ENCODE measurements at regions not wholly inside any gene's neighbourhood (a gene's known extent, or its start where the extent isn't known, plus 50 kb on each side); places are given as distances from the start of the nearest gene placed in this dataset.

DNA sequence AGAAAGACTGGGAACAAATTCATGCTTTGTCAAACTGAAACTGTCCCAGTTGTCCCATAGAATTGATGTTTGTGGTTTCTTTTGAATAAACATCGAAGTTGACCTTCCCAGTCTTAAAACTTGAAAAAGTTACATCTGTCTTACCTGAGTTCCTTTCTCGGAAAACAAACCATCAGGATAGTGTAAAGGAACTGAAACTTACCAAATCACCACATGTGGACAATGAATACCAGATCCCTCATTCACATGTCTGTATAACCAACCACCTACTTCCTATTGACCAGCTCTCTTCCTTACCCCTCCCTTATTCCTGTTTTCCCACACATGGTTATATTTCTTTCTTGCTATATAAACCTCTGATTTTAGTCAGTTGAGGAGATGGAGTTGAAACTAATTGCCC is 791.7 kb upstream of the PCDH20 start (continued):
- TF ChIP-seq, protein P1, sequence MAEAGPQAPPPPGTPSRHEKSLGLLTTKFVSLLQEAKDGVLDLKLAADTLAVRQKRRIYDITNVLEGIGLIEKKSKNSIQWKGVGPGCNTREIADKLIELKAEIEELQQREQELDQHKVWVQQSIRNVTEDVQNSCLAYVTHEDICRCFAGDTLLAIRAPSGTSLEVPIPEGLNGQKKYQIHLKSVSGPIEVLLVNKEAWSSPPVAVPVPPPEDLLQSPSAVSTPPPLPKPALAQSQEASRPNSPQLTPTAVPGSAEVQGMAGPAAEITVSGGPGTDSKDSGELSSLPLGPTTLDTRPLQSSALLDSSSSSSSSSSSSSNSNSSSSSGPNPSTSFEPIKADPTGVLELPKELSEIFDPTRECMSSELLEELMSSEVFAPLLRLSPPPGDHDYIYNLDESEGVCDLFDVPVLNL (CRISPR knock-in tag; IDR thresholded peaks at IDR 0.05; ENCODE audit: borderline replicate concordance, low read depth) = no peak
- TF ChIP-seq RORB (CRISPR knock-in tag; IDR thresholded peaks at IDR 0.05) (no peak), NFATC4 (CRISPR knock-in tag; IDR thresholded peaks at IDR 0.05) (no peak), JAZF1 (CRISPR knock-in tag; IDR thresholded peaks at IDR 0.05) (no peak), NR2C2 (CRISPR knock-in tag; IDR thresholded peaks at IDR 0.05) (no peak), ZNF263 (CRISPR knock-in tag; IDR thresholded peaks at IDR 0.05; ENCODE audit: low read depth) (no peak), TEAD1 (CRISPR knock-in tag; IDR thresholded peaks at IDR 0.05) (no peak), IRF2 (CRISPR knock-in tag; IDR thresholded peaks at IDR 0.05; ENCODE audit: borderline replicate concordance, low read depth) (no peak), TP53 (CRISPR knock-in tag; IDR thresholded peaks at IDR 0.05) (no peak)
- TF ChIP-seq, protein P2, sequence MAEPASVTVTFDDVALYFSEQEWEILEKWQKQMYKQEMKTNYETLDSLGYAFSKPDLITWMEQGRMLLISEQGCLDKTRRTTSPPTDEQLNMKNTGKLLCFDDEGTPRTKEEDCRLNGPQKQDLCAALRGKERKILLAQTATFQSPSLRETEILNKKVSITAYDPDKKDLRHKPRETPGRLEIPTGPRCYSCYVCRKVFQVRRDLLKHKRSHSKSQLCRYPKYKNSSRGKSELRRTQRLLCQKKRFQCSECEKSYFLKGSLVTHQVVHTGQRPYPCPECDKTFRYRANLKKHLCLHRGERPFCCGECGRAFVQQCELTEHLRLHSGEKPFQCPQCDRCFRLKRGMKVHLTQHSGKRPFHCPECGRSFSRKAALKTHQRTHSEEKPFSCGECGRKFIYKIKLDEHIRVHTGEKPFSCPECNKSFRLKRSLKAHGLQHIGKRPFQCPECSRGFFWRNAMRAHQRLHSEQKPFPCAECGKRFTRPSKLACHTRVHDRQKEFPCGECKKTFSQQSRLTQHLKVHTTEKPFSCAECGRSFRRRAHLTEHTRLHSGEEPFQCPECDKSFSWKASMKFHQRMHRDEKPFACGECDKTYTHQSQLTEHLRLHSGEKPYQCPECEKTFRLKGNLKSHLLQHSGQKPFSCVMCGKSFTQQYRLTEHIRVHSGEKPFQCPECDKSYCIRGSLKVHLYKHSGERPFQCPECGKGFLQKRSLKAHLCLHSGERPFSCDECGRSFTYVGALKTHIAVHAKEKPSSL (CRISPR knock-in tag; conservative IDR thresholded peaks at IDR 0.05) = no peak
- TF ChIP-seq, protein P3, sequence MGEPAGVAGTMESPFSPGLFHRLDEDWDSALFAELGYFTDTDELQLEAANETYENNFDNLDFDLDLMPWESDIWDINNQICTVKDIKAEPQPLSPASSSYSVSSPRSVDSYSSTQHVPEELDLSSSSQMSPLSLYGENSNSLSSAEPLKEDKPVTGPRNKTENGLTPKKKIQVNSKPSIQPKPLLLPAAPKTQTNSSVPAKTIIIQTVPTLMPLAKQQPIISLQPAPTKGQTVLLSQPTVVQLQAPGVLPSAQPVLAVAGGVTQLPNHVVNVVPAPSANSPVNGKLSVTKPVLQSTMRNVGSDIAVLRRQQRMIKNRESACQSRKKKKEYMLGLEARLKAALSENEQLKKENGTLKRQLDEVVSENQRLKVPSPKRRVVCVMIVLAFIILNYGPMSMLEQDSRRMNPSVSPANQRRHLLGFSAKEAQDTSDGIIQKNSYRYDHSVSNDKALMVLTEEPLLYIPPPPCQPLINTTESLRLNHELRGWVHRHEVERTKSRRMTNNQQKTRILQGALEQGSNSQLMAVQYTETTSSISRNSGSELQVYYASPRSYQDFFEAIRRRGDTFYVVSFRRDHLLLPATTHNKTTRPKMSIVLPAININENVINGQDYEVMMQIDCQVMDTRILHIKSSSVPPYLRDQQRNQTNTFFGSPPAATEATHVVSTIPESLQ (CRISPR knock-in tag; IDR thresholded peaks at IDR 0.05) = no peak
- TF ChIP-seq, protein P4, sequence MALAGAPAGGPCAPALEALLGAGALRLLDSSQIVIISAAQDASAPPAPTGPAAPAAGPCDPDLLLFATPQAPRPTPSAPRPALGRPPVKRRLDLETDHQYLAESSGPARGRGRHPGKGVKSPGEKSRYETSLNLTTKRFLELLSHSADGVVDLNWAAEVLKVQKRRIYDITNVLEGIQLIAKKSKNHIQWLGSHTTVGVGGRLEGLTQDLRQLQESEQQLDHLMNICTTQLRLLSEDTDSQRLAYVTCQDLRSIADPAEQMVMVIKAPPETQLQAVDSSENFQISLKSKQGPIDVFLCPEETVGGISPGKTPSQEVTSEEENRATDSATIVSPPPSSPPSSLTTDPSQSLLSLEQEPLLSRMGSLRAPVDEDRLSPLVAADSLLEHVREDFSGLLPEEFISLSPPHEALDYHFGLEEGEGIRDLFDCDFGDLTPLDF (CRISPR knock-in tag; IDR thresholded peaks at IDR 0.05) = no peak

DNA sequence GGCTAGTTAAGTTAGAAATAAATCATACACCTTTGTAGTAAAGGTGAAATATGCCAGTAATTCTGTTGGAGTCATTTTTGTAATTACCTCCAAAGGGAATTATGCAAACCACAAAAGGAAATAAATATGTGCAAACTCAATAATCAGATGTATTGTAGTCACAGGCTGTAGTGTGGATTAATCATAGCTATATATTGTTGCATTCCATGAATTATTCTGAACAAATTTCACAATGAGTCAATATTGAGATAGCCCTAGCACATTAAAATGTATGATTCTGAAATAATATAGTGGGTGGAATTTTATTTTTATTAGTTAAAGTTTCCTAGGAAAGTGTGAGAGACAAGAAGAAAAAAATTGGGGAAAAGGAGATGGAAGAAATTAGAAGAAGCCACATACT is 790.5 kb upstream of the PCDH20 start:
- CTCF ChIA-PET = no interaction called here
- Mint-ChIP-seq H3K4me1 (peaks cover 8% of the 10 kb centered on the region), H3K27ac (no peak overlapping the region), H3K9me3 (peaks cover 21% of the 10 kb centered on the region), H3K4me3 (no peak overlapping the region), H3K36me3 (peaks cover 14% of the 10 kb centered on the region), H3K27me3 (ENCODE audit: low read depth) (no peaks in the 10 kb centered on the region)
- POLR2A ChIA-PET = no interaction called here
- TF ChIP-seq TCF7 (CRISPR knock-in tag; IDR thresholded peaks at IDR 0.05; ENCODE audit: low read depth) = no peak
- no peak for TF ChIP-seq EMX1 (CRISPR knock-in tag; IDR thresholded peaks at IDR 0.05)
- no peak for TF ChIP-seq ZNF671 (CRISPR knock-in tag; IDR thresholded peaks at IDR 0.05)
- TF ChIP-seq MXD4 (CRISPR knock-in tag; IDR thresholded peaks at IDR 0.05; ENCODE audit: borderline replicate concordance) = no peak
- no peak for TF ChIP-seq JUN (CRISPR knock-in tag; IDR thresholded peaks at IDR 0.05)
- TF ChIP-seq CBFB (CRISPR knock-in tag; IDR thresholded peaks at IDR 0.05; ENCODE audit: low read depth) = no peak
- no peak for TF ChIP-seq ESRRA (CRISPR knock-in tag; IDR thresholded peaks at IDR 0.05; ENCODE audit: borderline replicate concordance)
- TF ChIP-seq, protein P5, sequence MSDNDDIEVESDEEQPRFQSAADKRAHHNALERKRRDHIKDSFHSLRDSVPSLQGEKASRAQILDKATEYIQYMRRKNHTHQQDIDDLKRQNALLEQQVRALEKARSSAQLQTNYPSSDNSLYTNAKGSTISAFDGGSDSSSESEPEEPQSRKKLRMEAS (CRISPR knock-in tag; IDR thresholded peaks at IDR 0.05) = no peak
- TF ChIP-seq, protein P6, sequence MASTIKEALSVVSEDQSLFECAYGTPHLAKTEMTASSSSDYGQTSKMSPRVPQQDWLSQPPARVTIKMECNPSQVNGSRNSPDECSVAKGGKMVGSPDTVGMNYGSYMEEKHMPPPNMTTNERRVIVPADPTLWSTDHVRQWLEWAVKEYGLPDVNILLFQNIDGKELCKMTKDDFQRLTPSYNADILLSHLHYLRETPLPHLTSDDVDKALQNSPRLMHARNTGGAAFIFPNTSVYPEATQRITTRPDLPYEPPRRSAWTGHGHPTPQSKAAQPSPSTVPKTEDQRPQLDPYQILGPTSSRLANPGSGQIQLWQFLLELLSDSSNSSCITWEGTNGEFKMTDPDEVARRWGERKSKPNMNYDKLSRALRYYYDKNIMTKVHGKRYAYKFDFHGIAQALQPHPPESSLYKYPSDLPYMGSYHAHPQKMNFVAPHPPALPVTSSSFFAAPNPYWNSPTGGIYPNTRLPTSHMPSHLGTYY (CRISPR knock-in tag; IDR thresholded peaks at IDR 0.05) = no peak
- ATAC-seq (no peak), DNase-seq (ENCODE audit: low spot score) (no peak)
